Superior temporal gyrus (tissue), 1 donor: ENCODE measurements at regions not wholly inside any gene's neighbourhood (a gene's known extent, or its start where the extent isn't known, plus 50 kb on each side); places are given as distances from the start of the nearest gene placed in this dataset.

Experiments
- DNase-seq: peaks from one replicate; pipeline ENCODE4 v3.0.0-alpha.2; 2016; ENCODE audit errors: extremely low spot score

DNA sequence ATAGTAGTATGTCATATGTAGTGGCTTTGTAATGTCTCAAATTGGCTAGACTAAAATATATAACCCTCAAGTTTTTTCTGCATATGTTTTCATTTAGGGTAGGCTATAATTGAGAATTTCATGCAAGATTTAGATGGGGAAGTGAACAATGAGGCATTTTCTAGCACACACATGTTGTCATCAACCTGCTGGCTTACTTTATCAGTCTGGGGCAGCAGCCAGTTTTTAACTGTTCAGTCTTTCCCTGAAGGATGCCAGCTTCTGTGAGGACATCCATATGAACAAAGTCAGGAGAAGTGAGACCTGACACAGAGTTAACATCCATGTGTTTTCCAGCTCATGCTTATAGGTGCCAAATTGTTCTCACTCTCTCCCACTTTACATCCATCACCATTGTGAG is 74.7 kb upstream of the OLFM3 start:
- DNase-seq = no peak

DNA sequence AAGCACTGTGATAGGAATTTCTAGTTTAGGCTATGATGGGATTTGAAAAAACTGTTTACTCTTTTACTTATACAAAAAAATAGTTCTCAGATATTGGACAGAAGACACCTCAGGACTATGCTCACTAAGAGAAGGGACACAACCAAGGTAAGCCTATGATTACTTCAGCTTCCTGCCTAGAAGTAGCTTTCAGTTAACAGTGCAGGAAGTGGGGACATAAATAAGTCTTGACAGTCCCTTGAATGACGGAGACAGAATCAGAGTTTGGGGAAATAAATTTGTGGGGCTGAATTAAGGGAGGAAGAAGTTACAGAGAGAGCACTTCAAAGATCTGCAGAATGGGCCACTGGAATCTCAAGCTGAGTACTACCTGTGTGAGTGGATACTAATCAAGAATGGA is 53.8 kb upstream of the OLFM3 start:
- no peak for DNase-seq

DNA sequence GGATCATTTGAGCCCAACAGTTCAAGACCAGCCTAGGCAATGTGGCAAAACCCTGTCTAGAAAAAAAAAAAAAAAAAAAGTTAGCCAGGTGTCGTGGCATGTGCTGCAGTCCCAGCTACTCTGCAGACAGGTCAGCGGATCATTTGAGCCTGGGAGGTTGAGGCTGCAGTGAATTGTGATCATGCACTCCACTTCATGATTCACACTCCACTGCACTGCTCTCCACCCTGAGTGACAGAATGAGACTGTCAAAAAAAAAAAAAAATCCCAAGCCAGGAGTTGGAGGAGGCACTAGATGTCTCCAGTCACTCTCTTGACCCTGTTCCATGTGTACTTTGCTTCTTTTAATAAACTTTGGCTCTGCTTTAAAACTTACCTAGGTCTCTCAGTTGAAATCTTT is 51.0 kb upstream of the OLFM3 start:
- DNase-seq = no peak
